22Rv1 (cell line): ENCODE measurements at regions not wholly inside any gene's neighbourhood (a gene's known extent, or its start where the extent isn't known, plus 50 kb on each side); places are given as distances from the start of the nearest gene placed in this dataset.

Source experiments
- H3K27ac ChIP-seq: fragments of 450-650 bp; 2 replicates; pipeline ENCODE4 v1.5.1; 2017
- ZFX ChIP-seq: fragments of 450-650 bp; IDR thresholded peaks from 2 replicates; pipeline ENCODE4 v1.6.1; 2017; ENCODE audit warnings: antibody characterized with exemption, borderline replicate concordance
- TF ChIP-seq, protein P1 (sequence below): fragments of 450-650 bp; IDR thresholded peaks from 2 replicates; pipeline ENCODE4 v1.5.1; 2017; ENCODE audit warnings: mild to moderate bottlenecking

- TF ChIP-seq ZFX: no peak
- TF ChIP-seq, protein P1, sequence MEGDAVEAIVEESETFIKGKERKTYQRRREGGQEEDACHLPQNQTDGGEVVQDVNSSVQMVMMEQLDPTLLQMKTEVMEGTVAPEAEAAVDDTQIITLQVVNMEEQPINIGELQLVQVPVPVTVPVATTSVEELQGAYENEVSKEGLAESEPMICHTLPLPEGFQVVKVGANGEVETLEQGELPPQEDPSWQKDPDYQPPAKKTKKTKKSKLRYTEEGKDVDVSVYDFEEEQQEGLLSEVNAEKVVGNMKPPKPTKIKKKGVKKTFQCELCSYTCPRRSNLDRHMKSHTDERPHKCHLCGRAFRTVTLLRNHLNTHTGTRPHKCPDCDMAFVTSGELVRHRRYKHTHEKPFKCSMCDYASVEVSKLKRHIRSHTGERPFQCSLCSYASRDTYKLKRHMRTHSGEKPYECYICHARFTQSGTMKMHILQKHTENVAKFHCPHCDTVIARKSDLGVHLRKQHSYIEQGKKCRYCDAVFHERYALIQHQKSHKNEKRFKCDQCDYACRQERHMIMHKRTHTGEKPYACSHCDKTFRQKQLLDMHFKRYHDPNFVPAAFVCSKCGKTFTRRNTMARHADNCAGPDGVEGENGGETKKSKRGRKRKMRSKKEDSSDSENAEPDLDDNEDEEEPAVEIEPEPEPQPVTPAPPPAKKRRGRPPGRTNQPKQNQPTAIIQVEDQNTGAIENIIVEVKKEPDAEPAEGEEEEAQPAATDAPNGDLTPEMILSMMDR: no peak
- no peak overlapping the region for H3K27ac ChIP-seq
These were observed 271.1 kb downstream of the PTPRC start for GRCh38 chr1:198909973-198910372.

DNA sequence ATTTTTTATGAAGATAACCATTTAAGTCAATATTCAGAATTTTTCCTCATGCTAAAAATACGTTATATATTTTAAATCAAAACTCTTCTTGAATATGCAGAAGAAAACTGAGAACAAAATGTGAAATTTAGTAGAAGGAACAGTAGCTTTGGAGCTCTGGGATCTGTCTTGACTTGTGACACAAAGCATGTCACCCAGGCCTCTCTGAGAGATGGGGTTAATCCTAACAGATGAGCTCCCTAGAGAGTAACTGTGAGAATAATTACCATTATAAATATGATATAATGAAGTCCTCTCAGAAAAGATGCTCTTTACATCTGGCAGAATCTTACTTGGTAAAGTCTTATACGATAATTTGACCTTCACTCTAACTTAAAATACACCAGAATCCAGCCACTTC, 272.0 kb downstream of the PTPRC start:
- no peak overlapping the region for H3K27ac ChIP-seq
- TF ChIP-seq, protein P1: no peak
- TF ChIP-seq ZFX: no peak

- TF ChIP-seq ZFX: no peak
- TF ChIP-seq, protein P1: no peak
- no peak overlapping the region for H3K27ac ChIP-seq
These were observed 273.2 kb downstream of the PTPRC start for GRCh38 chr1:198912046-198912445.

DNA sequence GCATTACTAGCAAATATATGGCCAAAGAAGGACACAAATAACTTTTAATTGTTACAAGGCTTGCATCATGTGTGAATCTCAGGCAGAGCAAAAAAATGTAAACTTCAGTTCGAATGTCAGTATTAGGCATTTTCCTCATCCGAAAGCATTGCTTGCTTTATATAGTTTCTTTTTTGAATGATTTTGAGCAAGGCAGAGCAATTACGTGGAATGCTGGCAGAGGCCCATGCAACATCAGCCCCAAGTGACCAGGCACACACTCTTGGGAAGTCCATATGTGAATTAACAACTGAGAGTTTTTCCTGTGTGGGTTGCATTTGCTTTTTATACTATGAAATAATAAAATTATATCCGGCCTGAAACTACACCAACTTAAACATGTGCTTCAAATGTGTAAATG, 274.8 kb downstream of the PTPRC start:
- H3K27ac ChIP-seq: no peak overlapping the region

DNA sequence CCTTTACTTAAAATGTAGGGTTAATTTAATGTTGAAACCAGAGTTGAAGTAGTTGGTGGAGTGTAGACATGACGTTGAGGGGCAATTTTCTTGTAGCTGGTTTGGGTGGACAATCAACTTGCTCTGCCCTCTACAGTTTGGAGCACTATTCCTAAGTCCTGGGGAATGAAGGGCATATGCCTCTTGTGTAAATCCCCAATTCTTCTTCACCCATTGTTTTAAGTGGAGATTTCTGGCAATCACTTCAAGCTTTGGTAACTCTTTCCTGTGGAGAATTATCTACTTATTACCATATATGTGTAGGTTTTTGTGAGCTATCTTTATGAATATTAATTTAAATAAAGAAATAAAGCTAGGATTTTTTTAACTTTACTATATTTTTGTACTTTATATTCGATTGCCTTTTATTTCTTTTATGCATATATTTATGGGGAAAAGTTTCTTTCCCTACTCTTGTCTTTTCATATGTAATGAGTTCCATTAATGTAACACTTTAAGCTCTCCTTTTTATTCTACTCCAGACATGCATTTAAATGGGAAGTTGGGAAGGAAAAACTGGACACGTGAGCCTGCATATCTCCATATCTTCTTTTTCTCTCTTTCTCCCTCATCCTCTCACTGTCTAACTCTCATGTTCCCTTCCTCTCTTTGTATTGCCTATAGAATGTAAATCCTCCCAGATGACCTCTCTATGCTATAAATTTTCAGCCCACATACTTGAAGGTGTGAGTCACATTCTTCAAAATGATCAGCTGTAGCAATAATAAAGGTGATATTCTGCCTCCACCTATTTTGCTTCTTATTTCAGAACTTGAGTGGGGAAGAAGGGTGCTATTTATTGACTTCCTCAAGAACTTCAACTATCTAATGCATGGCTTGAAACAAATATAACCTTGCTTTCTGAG, 276.7 kb downstream of the PTPRC start:
- TF ChIP-seq, protein P1: no peak
- no peak for TF ChIP-seq ZFX
- no peak overlapping the region for H3K27ac ChIP-seq

More for the DNA sequence above, 274.8 kb downstream of the PTPRC start:
- TF ChIP-seq, protein P1: no peak
- no peak for TF ChIP-seq ZFX

DNA sequence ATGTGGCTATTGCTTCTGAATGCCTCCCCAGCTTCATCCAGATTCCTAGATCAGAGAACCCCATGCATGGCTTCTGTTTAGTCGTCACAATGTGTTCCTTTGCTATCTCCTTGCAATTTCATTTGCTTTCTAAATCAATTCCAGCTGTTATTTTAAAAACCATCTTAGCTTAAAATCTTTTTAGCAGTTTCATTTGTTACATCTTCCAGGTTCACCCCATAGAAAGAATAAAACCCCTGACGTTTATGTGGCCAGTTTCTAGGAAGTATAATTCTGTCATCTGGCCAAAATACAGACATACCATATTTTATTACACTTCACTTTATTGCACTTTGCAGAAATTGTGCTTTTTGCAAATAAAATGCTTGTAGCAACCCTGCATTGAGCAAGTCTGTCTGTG, 278.4 kb downstream of the PTPRC start:
- H3K27ac ChIP-seq: no peak overlapping the region
- no peak for TF ChIP-seq ZFX
- TF ChIP-seq, protein P1: no peak

DNA sequence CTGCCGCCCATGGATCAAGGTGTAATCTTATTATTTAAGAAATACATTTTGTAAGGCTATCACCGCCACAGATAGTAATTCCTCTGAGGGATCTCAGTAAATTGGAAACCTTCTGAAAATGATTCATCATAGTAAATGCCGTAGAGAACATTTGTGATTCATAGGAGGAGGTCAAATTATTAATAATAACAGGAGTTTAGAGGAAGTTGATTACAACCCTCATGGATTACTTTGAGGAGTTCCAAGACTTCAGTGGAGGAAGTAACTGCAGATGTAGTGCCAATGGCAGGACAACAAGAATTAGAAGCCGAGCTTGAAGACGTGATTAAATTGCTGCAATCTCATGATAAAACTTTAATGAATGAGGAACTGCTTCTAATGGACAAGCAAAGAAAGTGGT, 280.1 kb downstream of the PTPRC start:
- no peak for TF ChIP-seq ZFX
- TF ChIP-seq, protein P1: no peak
- H3K27ac ChIP-seq: no peak overlapping the region
